ENCODE measurements at regions not wholly inside any gene's neighbourhood (a gene's known extent, or its start where the extent isn't known, plus 50 kb on each side); places are given as distances from the start of the nearest gene placed in this dataset.

DNA sequence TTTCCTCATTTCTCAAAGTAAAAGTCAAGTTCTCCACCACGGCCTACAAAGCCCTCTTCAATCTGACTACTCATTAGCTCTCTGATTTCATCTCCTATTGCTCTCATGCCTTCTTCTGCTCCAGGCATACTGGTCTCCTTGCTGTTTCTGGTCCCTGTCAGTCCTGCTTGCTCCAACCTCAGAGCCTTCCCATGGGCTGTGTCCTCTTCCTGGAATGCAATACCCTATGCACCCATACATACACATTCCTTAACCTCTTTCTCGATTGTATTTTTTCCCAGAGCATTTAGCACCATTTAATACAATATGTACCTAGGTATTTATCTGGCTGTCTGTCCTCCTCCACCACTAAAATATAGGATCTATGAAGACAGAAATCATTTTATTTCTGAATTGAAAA lies 385.2 kb downstream of the GASK1B start:
- TF ChIP-seq SP1 (IDR thresholded peaks at IDR 0.05) (no peak), LEF1 (IDR thresholded peaks at IDR 0.05; ENCODE audit: borderline replicate concordance) (no peak), SUZ12 (IDR thresholded peaks at IDR 0.05) (no peak), BHLHE40 (IDR thresholded peaks at IDR 0.05; ENCODE audit: borderline replicate concordance) (no peak), FOXK2 (IDR thresholded peaks at IDR 0.05) (no peak), ELF4 (IDR thresholded peaks at IDR 0.05) (no peak), L3MBTL2 (conservative IDR thresholded peaks at IDR 0.05) (no peak), FOXM1 (IDR thresholded peaks at IDR 0.05; ENCODE audit: borderline replicate concordance) (no peak), TARDBP (IDR thresholded peaks at IDR 0.05) (no peak), FOXA1 (IDR thresholded peaks at IDR 0.05) (no peak), PKNOX1 (IDR thresholded peaks at IDR 0.05) (no peak), CTBP1 (IDR thresholded peaks at IDR 0.05; ENCODE audit: borderline replicate concordance) (no peak)
